Upper lobe of right lung (tissue), 1 donor: ENCODE measurements at regions not wholly inside any gene's neighbourhood (a gene's known extent, or its start where the extent isn't known, plus 50 kb on each side); places are given as distances from the start of the nearest gene placed in this dataset.
"Not testable (repeated sequence)": the region's sequence is repeated elsewhere in the genome, so short reads cannot be mapped to it uniquely, and the experiment has no call there.

ENCODE experiments used
- ATAC-seq: fragments of 200-7000 bp; cut with Tn5 transposase; one replicate; pipeline ENCODE4 v1.9.1; 2020; ENCODE audit warnings: mild to moderate bottlenecking, moderate library complexity
- DNase-seq: peaks from one replicate; pipeline ENCODE4 v3.0.0-alpha.2; 2020
- H3K27ac ChIP-seq: fragments of 200-600 bp; one replicate; pipeline ENCODE4 v1.8.0; 2022
- H3K27me3 ChIP-seq: fragments of 200-600 bp; one replicate; pipeline ENCODE4 v1.8.0; 2022; ENCODE audit warnings: mild to moderate bottlenecking
- H3K36me3 ChIP-seq: fragments of 200-600 bp; one replicate; pipeline ENCODE4 v1.8.0; 2022
- H3K4me1 ChIP-seq: fragments of 200-600 bp; one replicate; pipeline ENCODE4 v1.8.0; 2022
- H3K4me3 ChIP-seq: fragments of 200-600 bp; one replicate; pipeline ENCODE4 v1.8.0; 2022; ENCODE audit warnings: mild to moderate bottlenecking
- H3K9me3 ChIP-seq: fragments of 200-600 bp; one replicate; pipeline ENCODE4 v1.8.0; 2022
- CTCF ChIP-seq: fragments of 200-600 bp; IDR thresholded peaks from one replicate; pipeline ENCODE4 v1.8.0; 2022; ENCODE audit warnings: antibody characterized with exemption
- intact Hi-C: fragments of 100-400 bp; cut with DNase I; formaldehyde crosslinking; loops from one replicate; pipeline ENCODE4 v1.11.0; 2022
- donor health status: DM: no; HTN: yes; CAD: no; lungs with severe emphysema.

- Histone ChIP-seq H3K4me1 (no peaks in the 10 kb centered on the region), H3K27ac (no peak overlapping the region), H3K9me3 (no peaks in the 10 kb centered on the region), H3K36me3 (no peaks in the 10 kb centered on the region), H3K4me3 (no peak overlapping the region), H3K27me3 (no peaks in the 10 kb centered on the region)
- DNase-seq (no peak), ATAC-seq (no peak)
- TF ChIP-seq CTCF: no peak
- intact Hi-C loops: no loop called here
Observed at GRCh38 chr9:75197561-75197960, 109.2 kb downstream of the OSTF1 start.

- ATAC-seq (no peak), DNase-seq (no peak)
- Histone ChIP-seq H3K4me3 (no peak overlapping the region), H3K4me1 (no peaks in the 10 kb centered on the region), H3K27me3 (no peaks in the 10 kb centered on the region), H3K27ac (no peak overlapping the region), H3K36me3 (no peaks in the 10 kb centered on the region), H3K9me3 (no peaks in the 10 kb centered on the region)
- TF ChIP-seq CTCF: no peak
- intact Hi-C loops: no loop called here
Observed at GRCh38 chr9:75198436-75198835, 110.1 kb downstream of the OSTF1 start.

GRCh38 chr9:75200892-75201470 lies 112.7 kb downstream of the OSTF1 start:
- Histone ChIP-seq H3K27ac (no peak overlapping the region), H3K4me1 (no peaks in the 10 kb centered on the region), H3K4me3 (no peak overlapping the region), H3K9me3 (no peaks in the 10 kb centered on the region), H3K36me3 (no peaks in the 10 kb centered on the region), H3K27me3 (no peaks in the 10 kb centered on the region)
- DNase-seq (no peak), ATAC-seq (peak; percentile 64)
- intact Hi-C loops: no loop called here
- TF ChIP-seq CTCF: peak; percentile 72

- no peak for TF ChIP-seq CTCF
- Histone ChIP-seq H3K9me3 (no peaks in the 10 kb centered on the region), H3K27ac (no peak overlapping the region), H3K4me3 (no peak overlapping the region), H3K36me3 (no peaks in the 10 kb centered on the region), H3K27me3 (no peaks in the 10 kb centered on the region), H3K4me1 (no peaks in the 10 kb centered on the region)
- ATAC-seq (peak; percentile 73), DNase-seq (no peak)
- intact Hi-C loops: no loop called here
Observed at GRCh38 chr9:75201480-75202209, 113.3 kb downstream of the OSTF1 start.

- H3K4me3 ChIP-seq, H3K4me1 ChIP-seq, ATAC-seq, intact Hi-C loops, H3K9me3 ChIP-seq, H3K36me3 ChIP-seq, H3K27ac ChIP-seq, DNase-seq, H3K27me3 ChIP-seq: not testable (repeated sequence)
Observed at GRCh38 chr9:75207997-75208396, 119.7 kb downstream of the OSTF1 start.

- no peak for TF ChIP-seq CTCF
- intact Hi-C loops: no loop called here
- H3K9me3 ChIP-seq: no peaks in the 10 kb centered on the region
- no peak for ATAC-seq
- H3K27me3 ChIP-seq: no peaks in the 10 kb centered on the region
- no peak overlapping the region for H3K27ac ChIP-seq
- no peak for DNase-seq
- H3K4me3 ChIP-seq: no peak overlapping the region
- H3K4me1 ChIP-seq: no peaks in the 10 kb centered on the region
- H3K36me3 ChIP-seq: no peaks in the 10 kb centered on the region
Observed at GRCh38 chr9:75210215-75210614, 121.9 kb downstream of the OSTF1 start.
